Liver (tissue), 8 donors: ENCODE measurements at regions not wholly inside any gene's neighbourhood (a gene's known extent, or its start where the extent isn't known, plus 50 kb on each side); places are given as distances from the start of the nearest gene placed in this dataset.

Source experiments
- DNase-seq: peaks from one replicate; pipeline ENCODE4 v3.0.0-alpha.2; 2017; ENCODE audit warnings: low spot score
- H3K27ac ChIP-seq, 2 donors: one replicate each; pipeline ENCODE4 v1.7.0; 2013; ENCODE audit warnings: inconsistent platforms in 2 of 2, low read length in 2 of 2, control low read depth in 1 of 2, low read depth in 1 of 2, mild to moderate bottlenecking in 1 of 2
- H3K27me3 ChIP-seq, 4 donors: one replicate each; pipeline versions ENCODE4 v1.6.1 to v1.7.0; 2013; ENCODE audit warnings: low read length in 3 of 4, inconsistent platforms in 1 of 4, mild to moderate bottlenecking in 1 of 4, moderate library complexity in 1 of 4; ENCODE audit not compliant: control insufficient read depth in 4 of 4, insufficient read depth in 4 of 4
- H3K36me3 ChIP-seq, 4 donors: one replicate each; pipeline versions ENCODE4 v1.6.1 to v1.7.0; 2013; ENCODE audit warnings: low read length in 3 of 4, mild to moderate bottlenecking in 3 of 4, low read depth in 1 of 4, moderate library complexity in 1 of 4; ENCODE audit not compliant: control insufficient read depth in 4 of 4, insufficient read depth in 3 of 4
- H3K4me1 ChIP-seq, 4 donors: one replicate each; pipeline versions ENCODE4 v1.6.1 to v1.7.0; 2013; ENCODE audit warnings: low read length in 3 of 4, mild to moderate bottlenecking in 3 of 4, moderate library complexity in 1 of 4; ENCODE audit not compliant: control insufficient read depth in 4 of 4, insufficient read depth in 4 of 4
- H3K4me3 ChIP-seq, 3 donors: one replicate each; pipeline versions ENCODE4 v1.6.1 to v1.7.0; 2013; ENCODE audit warnings: low read length in 3 of 3, control low read depth in 1 of 3, low read depth in 1 of 3, mild to moderate bottlenecking in 1 of 3
- H3K9ac ChIP-seq, 2 donors: one replicate each; pipeline ENCODE4 v1.7.0; 2013; ENCODE audit warnings: low read length in 2 of 2, mild to moderate bottlenecking in 2 of 2, moderate library complexity in 2 of 2, control low read depth in 1 of 2, low read depth in 1 of 2
- H3K9me3 ChIP-seq, 4 donors: one replicate each; pipeline versions ENCODE4 v1.6.1 to v1.7.0; 2013; ENCODE audit warnings: low read length in 3 of 4; ENCODE audit not compliant: control insufficient read depth in 4 of 4
- ATF3 ChIP-seq: IDR thresholded peaks from 2 replicates; pipeline ENCODE4 v1.6.1; 2016; ENCODE audit warnings: antibody characterized with exemption
- EGR1 ChIP-seq, 2 donors: IDR thresholded peaks; 2 replicates each; pipeline ENCODE4 v1.6.1; 2016 to 2018; ENCODE audit warnings: antibody characterized with exemption in 2 of 2, low read depth in 2 of 2
- FOXA1 ChIP-seq: IDR thresholded peaks from 2 replicates; pipeline ENCODE4 v1.6.1; 2016; ENCODE audit warnings: antibody characterized with exemption
- FOXA2 ChIP-seq: IDR thresholded peaks from 2 replicates; pipeline ENCODE4 v1.6.1; 2016; ENCODE audit warnings: antibody characterized with exemption
- GABPA ChIP-seq, 2 donors: IDR thresholded peaks in 1 of 2; conservative IDR thresholded peaks in 1 of 2; 2 replicates each; pipeline ENCODE4 v1.6.1; 2016; ENCODE audit warnings: antibody characterized with exemption in 2 of 2, mild to moderate bottlenecking in 1 of 2, moderate library complexity in 1 of 2
- HNF4A ChIP-seq, 2 donors: conservative IDR thresholded peaks; 2 replicates each; pipeline ENCODE4 v1.6.1; 2016; ENCODE audit warnings: antibody characterized with exemption in 2 of 2, mild to moderate bottlenecking in 2 of 2
- HNF4G ChIP-seq: IDR thresholded peaks from 2 replicates; pipeline ENCODE4 v1.6.1; 2016; ENCODE audit warnings: antibody characterized with exemption
- JUND ChIP-seq, 2 donors: IDR thresholded peaks; 2 replicates each; pipeline ENCODE4 v1.6.1; 2016; ENCODE audit warnings: antibody characterized with exemption in 2 of 2
- NR2F2 ChIP-seq: IDR thresholded peaks from 2 replicates; pipeline ENCODE4 v1.6.1; 2016; ENCODE audit warnings: antibody characterized with exemption
- RAD21 ChIP-seq, 2 donors: IDR thresholded peaks; 2 replicates each; pipeline ENCODE4 v1.6.1; 2016; ENCODE audit warnings: antibody characterized with exemption in 2 of 2, mild to moderate bottlenecking in 2 of 2
- REST ChIP-seq: IDR thresholded peaks from 2 replicates; pipeline ENCODE4 v1.6.1; 2016; ENCODE audit warnings: antibody characterized with exemption, mild to moderate bottlenecking
- RXRA ChIP-seq, 2 donors: IDR thresholded peaks; 2 replicates each; pipeline ENCODE4 v1.6.1; 2017 to 2018; ENCODE audit warnings: antibody characterized with exemption in 2 of 2, mild to moderate bottlenecking in 1 of 2
- SP1 ChIP-seq: IDR thresholded peaks from 2 replicates; pipeline ENCODE4 v1.6.1; 2018; ENCODE audit warnings: antibody characterized with exemption, mild to moderate bottlenecking
- TAF1 ChIP-seq: conservative IDR thresholded peaks from 2 replicates; pipeline ENCODE4 v1.6.1; 2016; ENCODE audit warnings: antibody characterized with exemption, mild to moderate bottlenecking
- YY1 ChIP-seq: IDR thresholded peaks from 2 replicates; pipeline ENCODE4 v1.6.1; 2016; ENCODE audit warnings: antibody characterized with exemption, mild to moderate bottlenecking
- ZBTB33 ChIP-seq: IDR thresholded peaks from 2 replicates; pipeline ENCODE4 v1.6.1; 2016; ENCODE audit warnings: antibody characterized with exemption
- WGBS: extraction: QIAGEN DNeasy Blood & Tissue Kit; methylation state at CpG from one replicate; pipeline ENCODE4 v1.1.7; 2013; 5-methylcytosine and 5-hydroxymethylcytosine counted together
- TF ChIP-seq, protein P1 (sequence below): fragments of 150-350 bp; IDR thresholded peaks from 2 replicates; pipeline ENCODE4 v1.5.1; 2017; ENCODE audit warnings: improper control_type of control experiment, low read depth, low read length; ENCODE audit not compliant: missing input control
- TF ChIP-seq, protein P2 (sequence below): IDR thresholded peaks from 2 replicates; pipeline ENCODE4 v1.6.1; 2016; ENCODE audit warnings: antibody characterized with exemption
- donor health status: healthy.
- donor health status: healthy.
- donor health status: healthy.
- donor health status: healthy.
- donor health status: healthy.

- H3K36me3 ChIP-seq = no peaks in the 10 kb centered on the region
- no peak overlapping the region for H3K27ac ChIP-seq
- H3K4me3 ChIP-seq = no peak overlapping the region
- no peaks in the 10 kb centered on the region for H3K9me3 ChIP-seq
- WGBS = 75% methylated on average over 7 of the region's 7 CpGs
- H3K9ac ChIP-seq = no peak overlapping the region
- H3K27me3 ChIP-seq = no peaks in the 10 kb centered on the region
- DNase-seq = no peak
- no peaks in the 10 kb centered on the region for H3K4me1 ChIP-seq
- TF ChIP-seq ZBTB33 (no peak), ATF3 (no peak), NR2F2 (peak; percentile 49)
- TF ChIP-seq, protein P1, sequence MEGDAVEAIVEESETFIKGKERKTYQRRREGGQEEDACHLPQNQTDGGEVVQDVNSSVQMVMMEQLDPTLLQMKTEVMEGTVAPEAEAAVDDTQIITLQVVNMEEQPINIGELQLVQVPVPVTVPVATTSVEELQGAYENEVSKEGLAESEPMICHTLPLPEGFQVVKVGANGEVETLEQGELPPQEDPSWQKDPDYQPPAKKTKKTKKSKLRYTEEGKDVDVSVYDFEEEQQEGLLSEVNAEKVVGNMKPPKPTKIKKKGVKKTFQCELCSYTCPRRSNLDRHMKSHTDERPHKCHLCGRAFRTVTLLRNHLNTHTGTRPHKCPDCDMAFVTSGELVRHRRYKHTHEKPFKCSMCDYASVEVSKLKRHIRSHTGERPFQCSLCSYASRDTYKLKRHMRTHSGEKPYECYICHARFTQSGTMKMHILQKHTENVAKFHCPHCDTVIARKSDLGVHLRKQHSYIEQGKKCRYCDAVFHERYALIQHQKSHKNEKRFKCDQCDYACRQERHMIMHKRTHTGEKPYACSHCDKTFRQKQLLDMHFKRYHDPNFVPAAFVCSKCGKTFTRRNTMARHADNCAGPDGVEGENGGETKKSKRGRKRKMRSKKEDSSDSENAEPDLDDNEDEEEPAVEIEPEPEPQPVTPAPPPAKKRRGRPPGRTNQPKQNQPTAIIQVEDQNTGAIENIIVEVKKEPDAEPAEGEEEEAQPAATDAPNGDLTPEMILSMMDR = no peak
Measured at GRCh38 chr12:93002293-93003054, 73.4 kb upstream of the EEA1 start.

DNA sequence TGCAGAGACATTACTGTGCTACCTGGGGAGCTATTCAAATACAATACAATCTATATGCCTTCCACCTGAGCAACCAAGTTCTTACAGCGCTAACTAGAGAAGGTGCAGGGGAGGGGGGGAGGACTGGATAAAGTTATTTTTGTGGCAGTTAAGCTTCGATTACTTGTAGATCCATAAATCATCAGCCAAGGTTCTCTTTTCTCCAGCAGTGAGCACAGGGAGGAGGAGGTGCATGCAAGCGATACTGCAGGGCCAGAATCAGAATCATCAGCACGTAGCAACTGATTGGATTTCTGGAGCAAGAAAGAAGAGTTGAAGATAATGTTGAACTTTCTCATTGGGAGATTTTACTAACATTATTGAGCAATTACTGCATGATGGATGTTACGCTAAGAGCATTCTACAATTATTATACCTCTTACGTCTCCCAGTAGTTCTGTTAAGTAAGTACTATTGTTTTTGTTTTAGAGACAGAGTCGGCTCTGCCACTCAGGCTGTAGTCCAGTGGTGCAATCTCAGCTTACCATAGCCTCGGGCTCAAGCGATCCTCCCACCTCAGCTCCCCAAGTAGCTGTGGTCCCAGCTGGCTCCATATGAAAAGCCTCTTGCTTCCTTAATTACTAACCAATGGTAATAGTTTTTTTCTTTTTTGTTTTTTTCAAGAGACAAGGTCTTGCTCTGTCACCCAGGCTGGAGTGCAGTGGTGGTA, 74.6 kb upstream of the EEA1 start:
- TF ChIP-seq RAD21 (IDR thresholded peaks at IDR 0.05) = no peak
- no peak for TF ChIP-seq SP1
- TF ChIP-seq ZBTB33 = no peak
- no peak for TF ChIP-seq NR2F2
- TF ChIP-seq EGR1 (IDR thresholded peaks at IDR 0.05; ENCODE audit: low read depth in 2 of 2) = no peak
- no peak for TF ChIP-seq JUND (IDR thresholded peaks at IDR 0.05)
- TF ChIP-seq HNF4A (conservative IDR thresholded peaks at IDR 0.05) = no peak
- no peak for TF ChIP-seq FOXA2
- TF ChIP-seq FOXA1 = no peak
- TF ChIP-seq, protein P1 = no peak
- TF ChIP-seq HNF4G = no peak
- no peak for TF ChIP-seq TAF1
- no peak for TF ChIP-seq YY1
- no peak for TF ChIP-seq RXRA (IDR thresholded peaks at IDR 0.05)
- TF ChIP-seq, protein P2, sequence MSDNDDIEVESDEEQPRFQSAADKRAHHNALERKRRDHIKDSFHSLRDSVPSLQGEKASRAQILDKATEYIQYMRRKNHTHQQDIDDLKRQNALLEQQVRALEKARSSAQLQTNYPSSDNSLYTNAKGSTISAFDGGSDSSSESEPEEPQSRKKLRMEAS = no peak
- no peak for TF ChIP-seq REST
- TF ChIP-seq ATF3 = no peak
- TF ChIP-seq GABPA (IDR thresholded peaks at IDR 0.05 in 1 of 2, conservative IDR thresholded peaks at IDR 0.05 in 1 of 2) = no peak
- H3K9ac ChIP-seq = no peak overlapping the region

More for the DNA sequence above, 74.6 kb upstream of the EEA1 start:
- no peak for DNase-seq
- Histone ChIP-seq H3K36me3 (no peaks in the 10 kb centered on the region), H3K4me3 (no peak overlapping the region), H3K9me3 (no peaks in the 10 kb centered on the region), H3K4me1 (no peaks in the 10 kb centered on the region), H3K27me3 (no peaks in the 10 kb centered on the region), H3K27ac (no peak overlapping the region)
- 91% methylated on average over 9 of the region's 9 CpGs for WGBS
